ENCODE measurements at regions not wholly inside any gene's neighbourhood (a gene's known extent, or its start where the extent isn't known, plus 50 kb on each side); places are given as distances from the start of the nearest gene placed in this dataset.

- H4K20me1 ChIP-seq (replicated peaks; ENCODE audit: control insufficient read depth, extremely low read depth, insufficient read depth, low read length) = no peaks in the 10 kb centered on the region
- no peak overlapping the region for H3K27ac ChIP-seq (ENCODE audit: insufficient read depth, low read depth, low read length)
- H3K4me3 ChIP-seq (replicated peaks in 1 of 3; ENCODE audit: insufficient read depth in 1 of 3, low read depth in 1 of 3, low read length in 3 of 3) = no peak overlapping the region
- no peak for FAIRE-seq
- H3K36me3 ChIP-seq (ENCODE audit: control insufficient read depth in 2 of 2, extremely low read depth in 1 of 2, insufficient read depth in 2 of 2, low read length in 2 of 2) = no peaks in the 10 kb centered on the region
- intact Hi-C loops (cut with micrococcal nuclease) (loop anchor here (1.0 kb wide), 1 partner anchor 767 kb away; no protein-coding TSS in a partner anchor), dilution Hi-C loops (cut with MboI; ENCODE audit: extremely low pct_ligation_motif_present, low sequenced_read_pairs) (no loop called here)
- peak; percentile 1 for DNase-seq (ENCODE audit: low read depth, low spot score)
- POLR2A ChIA-PET = no interaction called here
- CTCF ChIA-PET = interaction anchor here (0.9 kb wide), 1 partner anchor 768 kb away, joined by 3 read pairs; no protein-coding TSS in a partner anchor
- no peak overlapping the region for H2AFZ ChIP-seq (ENCODE audit: low read depth, low read length)
- BruUV-seq (replicated peaks) = no TSS peak
- no peaks in the 10 kb centered on the region for H3K79me2 ChIP-seq (ENCODE audit: control insufficient read depth, insufficient read depth, low read length)
- no peaks in the 10 kb centered on the region for H3K4me1 ChIP-seq (ENCODE audit: control insufficient read depth, extremely low read depth, insufficient read depth, low read length)
- H3K4me2 ChIP-seq (ENCODE audit: insufficient read depth, low read length) = no peak overlapping the region
- no peaks in the 10 kb centered on the region for H3K9me1 ChIP-seq (replicated peaks; ENCODE audit: control insufficient read depth, extremely low read depth, insufficient read depth, low read length)
- H3K9ac ChIP-seq (replicated peaks; ENCODE audit: extremely low read depth, insufficient read depth, low read length) = no peak overlapping the region
- no peaks in the 10 kb centered on the region for H3K27me3 ChIP-seq (ENCODE audit: control insufficient read depth in 2 of 2, insufficient read depth in 2 of 2, low read length in 2 of 2)
- TF ChIP-seq, protein P1, sequence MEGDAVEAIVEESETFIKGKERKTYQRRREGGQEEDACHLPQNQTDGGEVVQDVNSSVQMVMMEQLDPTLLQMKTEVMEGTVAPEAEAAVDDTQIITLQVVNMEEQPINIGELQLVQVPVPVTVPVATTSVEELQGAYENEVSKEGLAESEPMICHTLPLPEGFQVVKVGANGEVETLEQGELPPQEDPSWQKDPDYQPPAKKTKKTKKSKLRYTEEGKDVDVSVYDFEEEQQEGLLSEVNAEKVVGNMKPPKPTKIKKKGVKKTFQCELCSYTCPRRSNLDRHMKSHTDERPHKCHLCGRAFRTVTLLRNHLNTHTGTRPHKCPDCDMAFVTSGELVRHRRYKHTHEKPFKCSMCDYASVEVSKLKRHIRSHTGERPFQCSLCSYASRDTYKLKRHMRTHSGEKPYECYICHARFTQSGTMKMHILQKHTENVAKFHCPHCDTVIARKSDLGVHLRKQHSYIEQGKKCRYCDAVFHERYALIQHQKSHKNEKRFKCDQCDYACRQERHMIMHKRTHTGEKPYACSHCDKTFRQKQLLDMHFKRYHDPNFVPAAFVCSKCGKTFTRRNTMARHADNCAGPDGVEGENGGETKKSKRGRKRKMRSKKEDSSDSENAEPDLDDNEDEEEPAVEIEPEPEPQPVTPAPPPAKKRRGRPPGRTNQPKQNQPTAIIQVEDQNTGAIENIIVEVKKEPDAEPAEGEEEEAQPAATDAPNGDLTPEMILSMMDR (IDR thresholded peaks at IDR 0.05; ENCODE audit: extremely low read depth in 1 of 2, insufficient read depth in 1 of 2, low read depth in 1 of 2, low read length in 2 of 2) = peak in 1 of 2 donors; percentile 10
- no peak for TF ChIP-seq EZH2 (IDR thresholded peaks at IDR 0.05; ENCODE audit: borderline replicate concordance, low read depth, low read length, severe bottlenecking)
- no peaks in the 10 kb centered on the region for H3K9me3 ChIP-seq (replicated peaks; ENCODE audit: control insufficient read depth, insufficient read depth, low read length)
Measured at GRCh38 chr6:94323853-94324252, 904.5 kb upstream of the EPHA7 start.

DNA sequence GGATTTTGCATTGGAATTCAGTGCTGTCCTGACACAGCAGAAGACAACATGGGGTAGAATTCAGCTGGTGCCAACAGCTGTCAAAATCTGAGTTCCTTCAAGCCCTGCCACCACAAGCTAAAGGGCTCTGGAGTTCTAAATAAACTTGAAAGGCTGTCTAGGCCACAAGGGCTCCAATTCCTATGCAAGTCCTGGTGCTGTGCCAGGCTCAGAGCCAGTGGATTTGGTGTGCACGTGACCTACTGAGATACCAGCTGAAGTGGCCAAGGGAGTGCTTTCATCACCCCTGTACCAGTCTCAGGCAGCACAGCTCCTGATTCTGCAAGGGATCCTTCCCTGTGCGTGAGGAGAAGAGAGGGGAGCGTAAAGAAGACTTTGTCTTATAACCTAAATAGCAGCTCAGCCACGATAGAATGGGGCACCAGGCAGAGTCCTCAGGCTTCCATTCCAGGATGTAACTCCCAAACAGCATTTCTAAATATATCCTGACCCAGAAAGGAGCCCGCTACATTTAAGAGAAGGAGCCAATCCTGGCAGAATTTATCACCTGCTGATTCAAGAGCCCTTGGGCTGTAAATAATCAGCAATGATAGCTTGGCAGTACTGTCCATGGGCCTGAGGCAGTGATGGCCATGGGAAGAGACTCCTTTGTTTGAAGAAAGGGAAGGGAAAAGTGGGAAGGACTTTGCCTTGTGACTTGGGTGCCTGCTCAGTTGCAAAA lies 881.2 kb upstream of the EPHA7 start:
- TF ChIP-seq POLR2AphosphoS5 (IDR thresholded peaks at IDR 0.05; ENCODE audit: insufficient read depth, low read depth, low read length) (no peak), MYC (IDR thresholded peaks at IDR 0.05; ENCODE audit: low read depth, low read length) (no peak), EZH2 (IDR thresholded peaks at IDR 0.05; ENCODE audit: borderline replicate concordance, low read depth, low read length, severe bottlenecking) (no peak), MAX (IDR thresholded peaks at IDR 0.05; ENCODE audit: insufficient read depth, insufficient read length) (no peak), GATA2 (IDR thresholded peaks at IDR 0.05; ENCODE audit: insufficient read depth, insufficient read length, low read depth, low read length) (no peak), JUN (IDR thresholded peaks at IDR 0.05; ENCODE audit: borderline replicate concordance, insufficient read depth, insufficient read length, low read depth) (no peak)
- TF ChIP-seq, protein P1 (IDR thresholded peaks at IDR 0.05; ENCODE audit: extremely low read depth in 1 of 2, insufficient read depth in 1 of 2, low read depth in 1 of 2, low read length in 2 of 2) = no peak
- POLR2A ChIA-PET = no interaction called here
- Histone ChIP-seq H3K4me1 (ENCODE audit: control insufficient read depth, extremely low read depth, insufficient read depth, low read length) (no peaks in the 10 kb centered on the region), H3K9me1 (replicated peaks; ENCODE audit: control insufficient read depth, extremely low read depth, insufficient read depth, low read length) (no peaks in the 10 kb centered on the region), H2AFZ (ENCODE audit: low read depth, low read length) (no peak overlapping the region), H3K27me3 (ENCODE audit: control insufficient read depth in 2 of 2, insufficient read depth in 2 of 2, low read length in 2 of 2) (no peaks in the 10 kb centered on the region), H3K4me3 (replicated peaks in 1 of 3; ENCODE audit: insufficient read depth in 1 of 3, low read depth in 1 of 3, low read length in 3 of 3) (no peak overlapping the region), H3K36me3 (ENCODE audit: control insufficient read depth in 2 of 2, extremely low read depth in 1 of 2, insufficient read depth in 2 of 2, low read length in 2 of 2) (no peaks in the 10 kb centered on the region), H3K9me3 (replicated peaks; ENCODE audit: control insufficient read depth, insufficient read depth, low read length) (no peaks in the 10 kb centered on the region), H3K9ac (replicated peaks; ENCODE audit: extremely low read depth, insufficient read depth, low read length) (no peak overlapping the region), H3K4me2 (ENCODE audit: insufficient read depth, low read length) (no peak overlapping the region), H4K20me1 (replicated peaks; ENCODE audit: control insufficient read depth, extremely low read depth, insufficient read depth, low read length) (no peaks in the 10 kb centered on the region), H3K27ac (ENCODE audit: insufficient read depth, low read depth, low read length) (no peak overlapping the region), H3K79me2 (ENCODE audit: control insufficient read depth, insufficient read depth, low read length) (no peaks in the 10 kb centered on the region)
- dilution Hi-C loops (cut with MboI; ENCODE audit: extremely low pct_ligation_motif_present, low sequenced_read_pairs) = no loop called here
- CTCF ChIA-PET = no interaction called here
- no TSS peak for BruUV-seq (replicated peaks)
- FAIRE-seq = no peak
- no peak for DNase-seq (ENCODE audit: low read depth, low spot score)
- intact Hi-C loops (cut with micrococcal nuclease) = no loop called here
